ENCODE measurements at regions not wholly inside any gene's neighbourhood (a gene's known extent, or its start where the extent isn't known, plus 50 kb on each side); places are given as distances from the start of the nearest gene placed in this dataset.

DNA sequence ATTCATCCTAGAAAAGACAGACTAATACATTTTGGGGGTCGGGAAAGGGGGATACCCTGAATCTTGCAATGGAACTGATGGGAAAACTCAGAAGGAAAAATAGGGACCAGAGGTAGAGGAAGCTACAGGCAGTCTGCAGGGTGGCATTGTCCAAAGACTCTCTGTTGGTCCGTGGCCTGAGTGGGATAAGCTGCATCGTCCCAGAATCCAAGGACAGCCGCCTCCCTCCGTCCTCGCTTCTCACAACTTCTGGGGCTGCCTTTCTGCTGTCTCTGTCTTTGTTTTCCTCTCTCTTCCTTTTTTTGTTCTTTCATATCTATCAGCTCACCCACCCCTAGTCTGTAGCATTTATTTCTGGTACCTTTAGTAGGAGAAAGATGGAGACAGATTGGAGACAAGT is 1052.6 kb upstream of the RBFOX1 start:
- no peak for DNase-seq (ENCODE audit: low read depth)

DNA sequence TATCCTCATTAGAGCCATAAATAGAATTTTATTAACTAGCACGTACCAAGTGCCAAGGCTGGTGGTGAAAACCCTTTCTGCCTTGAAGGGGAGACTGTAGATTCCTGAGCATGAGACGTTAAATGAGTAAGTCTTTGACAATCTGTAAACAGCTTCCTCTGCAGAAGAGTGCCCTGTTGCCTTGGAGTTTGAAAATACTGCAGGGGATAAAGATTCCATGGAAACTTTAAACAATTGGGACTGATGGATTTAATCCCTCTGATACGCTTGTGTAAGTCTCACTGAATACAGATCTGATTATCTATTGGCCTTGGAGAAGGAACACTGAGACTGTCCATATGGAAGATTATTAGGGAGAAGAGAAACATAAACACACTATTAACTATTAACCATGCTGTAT is 1053.4 kb upstream of the RBFOX1 start:
- DNase-seq (ENCODE audit: low read depth) = no peak

DNA sequence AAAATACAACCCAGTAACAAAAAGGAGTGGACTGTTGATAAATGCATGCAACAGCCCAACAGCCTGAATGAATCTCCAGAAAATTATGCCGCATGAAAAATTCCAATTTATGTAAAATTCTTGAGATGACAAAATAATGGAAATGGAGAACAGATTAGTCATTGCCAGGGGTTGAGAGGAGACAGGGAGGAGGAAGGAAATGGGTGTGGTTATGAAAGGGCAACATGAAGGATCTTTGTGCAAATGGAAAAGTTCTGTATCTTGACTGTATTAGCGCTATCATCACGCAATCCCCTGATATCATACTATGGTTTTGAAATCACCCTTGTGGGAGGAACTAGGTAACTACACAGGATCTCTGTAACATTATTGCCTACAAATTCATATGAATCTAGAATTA is 1058.3 kb upstream of the RBFOX1 start:
- DNase-seq (ENCODE audit: low read depth) = no peak

DNA sequence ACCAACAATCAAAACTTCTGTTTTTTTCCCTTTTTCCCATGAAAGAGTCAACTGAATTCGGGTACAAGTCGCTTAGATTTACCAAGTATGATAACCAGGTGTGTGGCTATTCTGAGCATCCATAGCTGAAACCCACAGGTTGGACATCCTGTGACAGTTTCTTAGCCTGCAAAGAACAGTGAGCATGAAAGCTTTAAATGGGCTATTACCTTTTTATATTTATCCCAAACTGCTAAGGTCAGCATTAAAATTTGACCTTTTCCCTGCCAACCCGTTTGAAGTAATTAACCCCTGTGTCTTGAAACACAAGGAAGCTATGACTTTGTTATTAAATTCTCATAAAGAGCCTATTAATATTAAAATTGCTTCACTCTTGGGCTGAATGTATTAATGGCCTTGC is 1065.0 kb upstream of the RBFOX1 start:
- no peak for DNase-seq (ENCODE audit: low read depth)

DNA sequence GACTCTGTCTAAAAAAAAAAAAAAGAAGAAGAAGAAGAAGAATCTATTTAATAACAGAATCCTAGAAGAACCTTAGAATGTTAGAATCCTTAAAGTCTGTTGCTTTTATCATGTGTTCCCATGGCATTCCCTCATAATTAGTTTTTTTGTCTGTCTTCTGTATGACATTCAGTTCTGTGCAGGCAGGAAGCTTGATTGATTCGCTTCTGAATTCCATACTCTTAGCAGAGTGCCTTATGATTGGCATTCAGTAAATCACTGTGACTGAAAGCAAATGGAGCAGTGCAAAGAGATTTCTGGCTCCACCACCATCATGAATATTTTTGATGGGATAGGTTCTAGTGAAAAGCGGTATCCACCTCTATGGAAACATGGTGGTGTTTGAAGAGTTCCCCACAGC is 1065.9 kb upstream of the RBFOX1 start:
- no peak for DNase-seq (ENCODE audit: low read depth)

DNA sequence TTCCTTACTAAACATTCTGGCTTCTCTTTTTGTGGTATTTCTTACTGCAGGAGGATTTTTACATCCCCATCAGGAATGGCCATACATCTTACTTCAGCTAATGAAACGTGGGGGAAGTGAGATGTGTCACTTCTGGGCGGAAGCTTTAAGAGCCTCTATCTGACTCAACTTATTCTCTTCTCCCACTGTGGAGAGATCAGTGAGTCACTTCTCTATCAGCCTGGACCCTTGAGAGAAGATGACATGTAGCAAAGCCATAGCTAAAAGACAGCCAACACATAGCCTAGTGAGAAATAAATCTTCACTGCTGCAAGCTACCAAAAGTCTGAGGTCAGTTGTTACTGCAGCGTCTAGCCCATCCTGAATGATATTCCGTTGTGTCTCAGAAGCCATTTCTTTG is 1066.7 kb upstream of the RBFOX1 start:
- DNase-seq (ENCODE audit: low read depth) = no peak

DNA sequence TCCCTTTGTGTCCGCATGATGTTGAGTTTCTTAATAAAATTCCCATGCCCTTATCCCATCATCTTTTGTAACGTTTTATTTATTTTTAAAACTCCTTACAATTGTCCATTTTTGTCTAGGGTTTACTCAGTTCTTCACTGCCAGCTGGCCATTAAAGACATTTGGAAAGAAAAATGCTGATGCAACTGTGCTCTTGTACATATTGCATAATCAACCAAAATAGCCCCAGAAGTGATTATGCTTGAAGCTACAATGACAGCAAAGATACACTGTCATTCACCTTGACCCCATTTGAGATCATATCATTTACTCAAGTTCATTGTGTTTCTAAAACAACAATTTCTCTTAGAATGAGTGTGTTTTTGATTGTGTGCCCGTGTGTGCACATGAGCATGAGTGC is 1074.6 kb upstream of the RBFOX1 start:
- DNase-seq (ENCODE audit: low read depth) = no peak

DNA sequence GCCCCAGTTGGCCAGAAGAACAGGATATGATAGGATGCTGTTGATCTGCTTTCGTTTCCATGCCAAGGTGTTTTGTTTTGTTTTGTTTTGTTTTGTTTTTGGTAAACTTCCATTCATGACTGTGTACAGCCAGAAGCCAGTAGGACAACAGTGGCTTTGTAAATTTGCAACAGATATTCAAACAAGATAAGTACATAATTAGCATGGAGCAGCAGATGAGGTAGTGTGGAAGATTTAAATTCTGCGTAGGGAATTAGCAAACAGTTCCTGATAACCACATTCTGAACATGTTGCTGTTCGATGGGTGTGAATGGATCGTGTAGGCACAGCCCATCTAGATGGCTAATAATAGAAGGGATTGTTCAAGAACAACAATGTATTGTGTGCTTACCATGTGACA is 1080.1 kb upstream of the RBFOX1 start:
- DNase-seq (ENCODE audit: low read depth) = no peak

DNA sequence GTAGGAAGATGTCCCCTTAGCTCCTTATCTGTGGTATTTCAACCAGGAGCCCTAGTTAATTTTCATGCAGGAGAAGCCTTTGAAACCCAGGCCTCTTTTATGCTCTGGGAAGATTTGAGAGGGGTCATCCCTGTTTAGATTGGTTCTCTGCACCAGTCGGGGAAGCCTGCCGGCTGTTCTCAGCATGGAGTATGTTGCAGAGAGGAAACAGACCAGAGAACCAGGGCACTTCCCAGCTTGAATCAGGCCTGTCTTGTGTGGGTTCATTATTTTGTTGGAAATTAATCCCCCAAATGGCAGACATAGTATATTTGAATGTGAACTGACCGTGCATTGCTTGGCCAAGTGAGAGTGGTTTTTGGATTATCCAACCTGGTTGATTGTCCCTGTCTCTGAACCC is 1082.1 kb upstream of the RBFOX1 start:
- no peak for DNase-seq (ENCODE audit: low read depth)

DNA sequence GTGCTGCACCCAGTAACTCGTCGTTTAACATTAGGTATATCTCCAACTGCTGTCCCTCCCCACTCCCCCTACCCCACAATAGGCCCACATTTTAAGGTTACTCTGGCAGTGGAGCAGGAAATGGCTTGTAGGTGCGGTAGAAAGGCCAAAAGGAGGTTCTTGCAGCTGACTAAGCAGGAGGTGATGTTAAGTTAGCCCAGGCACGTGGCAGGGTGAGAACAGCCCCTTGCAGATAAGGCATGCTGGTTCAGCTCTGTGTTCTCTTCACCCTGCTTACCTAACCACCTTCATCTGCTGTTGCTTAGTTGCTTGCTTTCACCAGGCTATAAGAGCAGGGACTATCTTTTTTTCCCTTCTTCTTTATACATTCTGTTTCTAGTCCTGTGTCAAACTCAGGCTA is 1082.8 kb upstream of the RBFOX1 start:
- DNase-seq (ENCODE audit: low read depth) = no peak

DNA sequence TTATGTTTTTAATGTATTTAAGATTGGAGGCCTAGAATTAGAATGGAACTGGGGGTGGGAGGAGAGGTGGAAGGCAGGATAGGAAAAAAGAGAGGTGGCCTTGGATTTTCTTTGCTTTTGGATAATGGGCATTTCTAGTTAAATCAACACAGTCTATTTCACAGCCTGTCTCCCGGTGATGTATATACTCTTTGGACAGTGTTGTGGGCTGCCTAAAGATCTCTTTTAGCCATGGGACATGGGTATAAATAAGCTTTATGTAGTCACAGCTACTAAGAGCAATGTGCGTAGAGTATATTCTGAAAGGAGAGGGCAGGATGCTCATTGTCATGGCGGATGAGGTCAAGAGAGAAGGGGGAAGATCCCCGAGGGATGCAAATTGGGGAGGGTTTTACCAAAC is 1084.4 kb upstream of the RBFOX1 start:
- no peak for DNase-seq (ENCODE audit: low read depth)

DNA sequence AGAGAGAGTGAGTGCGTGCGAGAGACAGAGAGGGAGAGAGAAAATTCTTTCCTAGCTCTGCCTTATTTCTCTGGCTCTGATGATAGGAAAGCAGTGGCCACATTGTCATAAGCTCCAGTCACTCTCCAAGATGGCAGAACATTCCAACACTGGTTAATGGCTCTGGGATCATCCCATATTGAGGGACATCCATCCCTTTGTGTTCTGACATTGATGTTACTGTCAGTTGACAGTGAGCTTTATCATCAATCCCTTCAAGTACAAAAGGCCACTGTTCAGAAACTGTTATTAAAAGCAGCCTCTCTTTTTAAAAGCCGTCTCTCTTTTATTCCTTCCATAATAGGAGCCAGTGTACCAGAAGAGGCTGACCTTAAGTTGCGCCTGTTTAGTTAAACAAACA is 1084.9 kb upstream of the RBFOX1 start:
- no peak for DNase-seq (ENCODE audit: low read depth)

DNA sequence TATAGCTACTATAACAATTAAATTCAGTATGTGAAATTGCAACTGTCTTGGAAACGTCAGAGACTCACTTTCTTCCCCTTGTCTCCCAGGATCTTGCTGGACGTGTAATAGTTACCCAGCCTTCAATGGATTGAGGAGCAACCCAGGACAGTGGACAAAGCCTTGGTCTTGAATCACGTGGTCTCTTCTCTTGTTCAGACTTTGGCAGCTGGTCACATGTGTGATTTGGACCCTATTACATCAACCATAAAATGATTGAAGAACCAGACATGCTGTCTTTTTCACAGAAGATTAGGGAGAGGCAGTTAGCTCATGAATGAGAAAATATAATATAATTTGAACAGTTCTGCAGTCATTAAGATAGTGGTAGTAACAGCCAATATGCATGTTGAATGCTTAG is 1085.5 kb upstream of the RBFOX1 start:
- DNase-seq (ENCODE audit: low read depth) = no peak

DNA sequence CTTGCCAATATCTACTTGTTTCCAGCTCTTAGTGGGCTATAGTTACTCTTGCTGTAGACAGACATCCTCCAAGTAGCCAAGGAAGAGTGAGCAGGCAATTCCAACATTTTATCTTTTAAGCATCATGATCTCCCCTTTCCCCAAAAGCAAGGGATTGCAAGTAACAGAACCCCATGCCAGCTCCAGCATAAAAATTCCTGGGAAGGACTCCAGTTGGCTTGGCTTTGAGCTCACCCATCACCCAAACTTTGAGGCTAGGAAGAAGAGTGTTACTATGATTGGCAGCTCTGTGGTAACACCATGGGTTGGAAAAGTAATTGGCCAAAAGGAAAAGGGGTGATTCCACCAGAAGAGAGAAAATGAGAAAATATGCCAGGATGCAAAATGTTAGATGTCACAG is 1086.4 kb upstream of the RBFOX1 start:
- no peak for DNase-seq (ENCODE audit: low read depth)

DNA sequence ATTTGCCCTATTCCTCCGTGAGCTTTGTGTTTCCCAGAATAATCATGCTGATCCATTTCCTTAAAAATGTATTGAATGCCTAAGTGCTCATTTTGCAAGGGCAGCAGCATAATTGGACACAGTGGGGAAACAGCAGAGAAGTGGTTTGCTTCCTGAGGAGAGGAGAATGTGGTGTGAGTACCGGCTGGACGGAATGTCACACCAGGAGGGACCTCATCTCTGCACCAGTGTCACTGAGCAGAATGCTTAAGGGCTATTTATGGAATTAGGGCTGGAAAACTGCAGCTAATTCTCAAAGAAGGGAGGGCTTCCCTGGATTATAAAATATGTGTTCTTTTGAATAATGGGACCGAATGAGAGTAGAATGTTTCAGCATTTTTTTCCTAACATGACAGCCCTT is 1100.6 kb upstream of the RBFOX1 start:
- DNase-seq (ENCODE audit: low read depth) = no peak

DNA sequence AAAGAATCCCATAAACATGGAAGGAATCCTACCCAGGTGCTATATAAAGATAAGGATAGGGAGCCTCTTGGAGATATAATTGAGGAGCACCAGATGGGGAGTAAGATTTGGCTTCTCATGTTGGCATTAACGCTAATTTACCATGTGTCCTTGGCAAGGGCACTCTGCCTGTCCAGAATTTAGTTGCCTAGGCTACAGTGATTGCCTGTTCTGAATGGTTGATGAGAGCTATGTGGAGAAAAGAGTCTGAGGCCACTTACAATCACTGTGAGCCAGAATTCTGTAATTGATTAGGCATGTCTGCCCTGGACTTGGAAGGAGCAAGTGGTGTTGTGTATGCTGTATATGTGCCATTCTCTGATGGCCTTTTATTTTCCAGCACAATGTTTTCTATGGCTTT is 1101.2 kb upstream of the RBFOX1 start:
- DNase-seq (ENCODE audit: low read depth) = no peak

DNA sequence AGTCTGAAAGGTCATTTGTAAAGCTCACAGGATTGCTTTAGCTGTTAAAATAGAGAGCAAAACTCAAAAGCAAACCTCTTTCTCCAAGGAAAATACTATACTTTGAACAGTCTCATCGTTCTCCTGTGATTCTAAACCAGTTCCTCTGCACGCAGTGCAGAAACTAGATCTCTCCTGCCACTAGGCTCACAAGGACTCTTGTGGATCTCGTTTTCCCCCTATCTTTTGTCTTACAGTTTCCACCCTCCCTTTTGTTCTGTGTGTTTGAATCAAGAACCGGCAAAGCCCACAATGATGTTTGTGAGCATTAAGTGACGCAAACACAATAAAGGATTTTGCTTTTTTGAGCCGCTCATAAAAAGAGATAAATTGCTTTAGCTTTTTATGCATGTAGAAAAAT is 1103.5 kb upstream of the RBFOX1 start:
- no peak for DNase-seq (ENCODE audit: low read depth)

DNA sequence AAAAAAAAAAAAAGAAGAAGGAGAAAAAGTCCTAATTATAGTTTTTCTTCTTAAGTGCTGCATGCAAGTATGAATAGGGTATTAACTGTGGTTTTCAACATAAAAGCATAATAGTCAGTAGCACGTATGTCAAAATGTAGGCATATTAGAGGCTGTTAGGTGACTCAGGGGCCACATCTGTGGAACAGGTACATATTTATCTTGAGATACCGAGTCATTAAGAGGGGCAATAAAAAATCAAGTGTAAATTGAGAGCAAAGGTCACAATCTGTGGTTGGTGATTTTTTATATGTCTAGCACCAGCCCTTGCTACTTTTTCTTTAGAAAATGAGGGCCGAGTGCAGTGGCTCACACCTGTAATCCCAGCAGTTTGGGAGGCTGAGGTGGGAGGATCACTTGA is 1113.8 kb upstream of the RBFOX1 start:
- no peak for DNase-seq (ENCODE audit: low read depth)

DNA sequence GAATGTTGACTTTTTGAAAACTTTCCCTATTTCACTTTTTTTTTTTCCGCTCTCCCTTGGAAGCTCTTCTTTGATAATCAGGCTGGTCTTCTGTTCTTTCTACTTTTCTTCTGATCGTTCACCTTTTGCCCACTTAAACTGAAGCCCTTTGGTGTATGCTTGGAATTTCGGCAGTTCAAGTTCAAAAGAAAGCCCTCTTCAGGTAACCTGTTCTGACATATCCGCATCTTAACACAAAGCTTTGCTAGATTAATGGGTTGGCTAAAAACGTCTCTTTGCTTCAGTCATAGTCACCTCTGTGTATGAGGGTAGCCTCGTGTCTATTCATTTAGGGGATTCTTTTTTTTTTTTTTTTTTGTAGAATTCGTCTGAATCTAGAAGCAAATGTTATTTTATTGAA is 1115.8 kb upstream of the RBFOX1 start:
- DNase-seq (ENCODE audit: low read depth) = no peak

DNA sequence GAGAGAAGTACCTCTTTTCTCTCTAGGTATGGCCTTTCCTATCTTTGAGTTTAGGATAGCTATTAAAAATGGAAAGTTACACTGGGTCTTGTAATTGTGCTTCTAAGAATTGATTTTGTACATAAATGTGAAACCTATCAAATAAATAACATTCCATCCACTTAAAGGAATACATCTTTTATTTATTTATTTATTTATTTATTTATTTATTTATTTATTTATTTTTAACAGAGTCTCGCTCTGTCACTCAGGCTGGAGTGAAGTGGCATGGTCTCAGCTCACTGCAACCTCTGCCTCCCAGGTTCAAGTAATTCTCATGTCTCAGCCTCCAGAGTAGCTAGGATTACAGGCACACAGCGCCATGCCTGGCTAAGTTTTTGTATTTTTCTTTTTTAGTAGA is 1114.0 kb upstream of the EEF2KMT start:
- DNase-seq (ENCODE audit: low read depth) = no peak

DNA sequence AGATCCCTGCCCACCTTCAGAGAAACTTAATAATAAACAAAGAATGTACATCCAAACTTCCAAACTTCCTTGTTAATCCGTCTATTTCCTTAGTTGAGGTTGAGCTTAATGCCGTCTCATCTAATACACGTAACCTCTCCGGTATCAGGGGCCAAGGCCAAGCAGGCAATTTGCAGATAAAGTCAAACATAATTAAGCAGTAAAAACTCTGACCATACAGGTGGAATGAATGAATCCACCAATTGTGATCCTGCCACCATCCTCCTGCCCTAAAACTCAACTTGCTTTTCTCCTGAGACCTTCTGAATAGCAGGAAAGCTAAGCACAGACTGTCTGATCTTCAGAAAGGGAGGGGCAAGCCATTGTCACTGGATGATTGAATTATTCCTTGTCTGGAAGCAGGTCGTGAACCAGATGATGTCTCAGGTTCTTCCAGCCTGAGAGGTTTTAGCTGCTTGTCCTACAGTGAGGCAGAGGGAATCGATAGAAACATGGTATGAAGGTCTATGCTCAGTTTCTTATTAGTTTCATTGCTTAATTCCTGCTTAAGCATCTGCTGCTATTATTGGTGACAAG is 1111.8 kb upstream of the EEF2KMT start:
- no peak for DNase-seq (ENCODE audit: low read depth)

DNA sequence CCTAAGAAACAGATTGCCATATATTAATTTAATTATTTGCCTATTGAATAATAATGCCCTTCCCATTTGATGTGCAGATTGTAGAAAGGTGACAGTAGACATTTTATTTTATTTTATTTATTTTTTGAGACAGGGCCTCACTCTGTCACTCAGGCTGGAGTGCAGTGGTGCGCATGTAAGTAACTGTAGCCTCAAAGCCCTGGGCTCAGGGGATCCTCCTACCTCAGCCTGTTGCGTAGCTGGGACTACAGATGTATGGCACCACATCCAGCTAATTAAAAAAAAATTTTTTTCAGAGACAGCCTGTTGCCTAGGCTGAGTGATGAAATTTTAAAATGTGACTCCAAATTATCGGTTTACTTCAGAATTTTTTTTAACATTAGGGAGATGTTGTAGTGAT is 1110.0 kb upstream of the EEF2KMT start:
- DNase-seq (ENCODE audit: low read depth) = no peak

DNA sequence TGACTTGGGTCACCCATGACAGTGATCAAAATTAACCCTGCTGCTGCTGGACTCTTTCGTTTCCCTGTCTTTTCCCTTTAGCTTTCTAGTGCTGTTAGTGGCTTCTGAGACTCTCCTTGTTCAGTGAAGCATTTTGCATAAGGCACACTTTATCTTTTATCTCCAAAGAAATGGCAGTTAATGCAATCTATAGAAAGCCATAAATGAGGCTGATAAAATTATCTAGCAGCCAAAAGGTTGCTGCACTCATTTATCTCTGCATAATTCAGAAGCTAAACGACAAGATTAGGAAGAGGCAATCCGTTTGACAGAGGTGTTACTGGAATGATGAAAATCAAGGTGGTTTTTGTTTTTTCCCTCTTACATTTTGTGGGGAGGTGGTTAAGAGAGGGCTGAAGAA is 1109.5 kb upstream of the EEF2KMT start:
- no peak for DNase-seq (ENCODE audit: low read depth)

DNA sequence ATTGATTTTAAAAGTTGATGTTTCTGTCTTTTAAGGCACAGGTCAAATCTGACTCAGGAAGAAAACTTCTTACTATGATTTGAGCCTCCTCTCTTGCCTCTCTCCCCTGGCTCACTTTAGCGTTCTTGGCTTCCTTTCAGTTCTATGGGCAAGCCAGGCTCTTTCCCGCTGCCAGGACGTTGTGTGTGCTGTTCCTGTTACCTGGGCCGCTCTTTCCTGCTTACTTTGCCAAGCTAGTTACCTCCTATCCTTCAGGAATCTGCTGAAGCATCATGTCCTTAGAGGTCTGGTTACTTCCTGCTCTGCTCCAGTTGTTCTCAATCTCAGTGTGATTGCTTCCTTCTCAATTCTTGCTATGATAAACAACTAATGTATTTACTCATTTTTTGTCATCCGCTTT is 1108.5 kb upstream of the EEF2KMT start:
- no peak for DNase-seq (ENCODE audit: low read depth)

DNA sequence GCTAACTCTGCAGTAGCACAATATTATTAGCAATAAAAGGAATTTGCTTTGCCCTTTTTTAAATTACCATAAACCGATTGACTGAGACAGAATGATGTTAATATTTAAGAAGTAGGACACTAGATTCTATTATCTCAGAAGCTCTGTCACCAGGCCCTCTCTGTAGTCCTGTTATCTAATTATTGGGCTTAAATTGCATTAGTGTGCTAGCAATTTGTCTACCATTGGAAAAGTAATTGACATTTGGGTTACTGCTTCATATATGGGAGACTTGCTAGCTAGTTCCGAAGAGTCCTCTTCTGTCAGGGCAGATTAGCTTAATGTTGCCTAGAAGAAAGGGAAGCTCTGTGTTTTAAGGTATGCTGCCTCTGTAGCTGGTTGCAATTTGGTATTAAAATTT is 1107.3 kb upstream of the EEF2KMT start:
- no peak for DNase-seq (ENCODE audit: low read depth)

All from activated gamma-delta T cell treated with anti-CD3 and anti-CD28 coated beads, Interleukin-2, amount 50 U/mL, for 16 hours (primary cell).